ENCODE measurements at regions not wholly inside any gene's neighbourhood (a gene's known extent, or its start where the extent isn't known, plus 50 kb on each side); places are given as distances from the start of the nearest gene placed in this dataset.
"Not testable (repeated sequence)": the region's sequence is repeated elsewhere in the genome, so short reads cannot be mapped to it uniquely, and the experiment has no call there.

GRCh38 chr17:16877099-16877498 lies 94.8 kb downstream of the TNFRSF13B start:
- no peak for TF ChIP-seq JUND (IDR thresholded peaks at IDR 0.05; ENCODE audit: low read depth)
- in situ Hi-C loops (cut with HindIII; ENCODE audit: low pct_unique_long_range_greater_than_20kb, low sequenced_read_pairs) = no loop called here
- no peak for DNase-seq (ENCODE audit: low read depth in 1 of 2, low spot score in 1 of 2)

- no peak for DNase-seq (ENCODE audit: low read depth in 1 of 2, low spot score in 1 of 2)
- in situ Hi-C loops (cut with HindIII; ENCODE audit: low pct_unique_long_range_greater_than_20kb, low sequenced_read_pairs) = no loop called here
Measured at GRCh38 chr17:16875662-16876061, 96.3 kb downstream of the TNFRSF13B start.

GRCh38 chr17:16874216-16874615 lies 97.7 kb downstream of the TNFRSF13B start:
- in situ Hi-C loops (cut with HindIII; ENCODE audit: low pct_unique_long_range_greater_than_20kb, low sequenced_read_pairs); DNase-seq (ENCODE audit: low read depth in 1 of 2, low spot score in 1 of 2): not testable (repeated sequence)

More at GRCh38 chr17:16875662-16876061, 96.3 kb downstream of the TNFRSF13B start:
- no peak for TF ChIP-seq JUND (IDR thresholded peaks at IDR 0.05; ENCODE audit: low read depth)

GRCh38 chr17:16873174-16874035 lies 98.5 kb downstream of the TNFRSF13B start:
- in situ Hi-C loops (cut with HindIII; ENCODE audit: low pct_unique_long_range_greater_than_20kb, low sequenced_read_pairs) = no loop called here
- no peak for TF ChIP-seq JUND (IDR thresholded peaks at IDR 0.05; ENCODE audit: low read depth)
- DNase-seq (ENCODE audit: low read depth in 1 of 2, low spot score in 1 of 2) = peak; percentile 30 to 38

- TF ChIP-seq JUND (IDR thresholded peaks at IDR 0.05; ENCODE audit: low read depth) = no peak
- no peak for DNase-seq (ENCODE audit: low read depth in 1 of 2, low spot score in 1 of 2)
- in situ Hi-C loops (cut with HindIII; ENCODE audit: low pct_unique_long_range_greater_than_20kb, low sequenced_read_pairs) = no loop called here
Measured at GRCh38 chr17:16872351-16873173, 99.4 kb downstream of the TNFRSF13B start.

GRCh38 chr17:16871446-16872190 lies 100.3 kb downstream of the TNFRSF13B start:
- not testable (repeated sequence) for DNase-seq (ENCODE audit: low read depth in 1 of 2, low spot score in 1 of 2)

GRCh38 chr17:16870253-16871245 lies 101.4 kb downstream of the TNFRSF13B start:
- TF ChIP-seq JUND (IDR thresholded peaks at IDR 0.05; ENCODE audit: low read depth) = no peak
- no peak for DNase-seq (ENCODE audit: low read depth in 1 of 2, low spot score in 1 of 2)
- in situ Hi-C loops (cut with HindIII; ENCODE audit: low pct_unique_long_range_greater_than_20kb, low sequenced_read_pairs) = no loop called here

More at GRCh38 chr17:16871446-16872190, 100.3 kb downstream of the TNFRSF13B start:
- in situ Hi-C loops (cut with HindIII; ENCODE audit: low pct_unique_long_range_greater_than_20kb, low sequenced_read_pairs) = not testable (repeated sequence)

- in situ Hi-C loops (cut with HindIII; ENCODE audit: low pct_unique_long_range_greater_than_20kb, low sequenced_read_pairs) = not testable (repeated sequence)
Measured at GRCh38 chr17:16869531-16870252, 102.2 kb downstream of the TNFRSF13B start.

GRCh38 chr17:16868616-16869015 lies 103.3 kb downstream of the TNFRSF13B start:
- not testable (repeated sequence) for DNase-seq (ENCODE audit: low read depth in 1 of 2, low spot score in 1 of 2)

More at GRCh38 chr17:16869531-16870252, 102.2 kb downstream of the TNFRSF13B start:
- DNase-seq (ENCODE audit: low read depth in 1 of 2, low spot score in 1 of 2) = not testable (repeated sequence)

GRCh38 chr17:16867545-16867944 lies 104.4 kb downstream of the TNFRSF13B start:
- DNase-seq (ENCODE audit: low read depth in 1 of 2, low spot score in 1 of 2); in situ Hi-C loops (cut with HindIII; ENCODE audit: low pct_unique_long_range_greater_than_20kb, low sequenced_read_pairs): not testable (repeated sequence)

More at GRCh38 chr17:16868616-16869015, 103.3 kb downstream of the TNFRSF13B start:
- in situ Hi-C loops (cut with HindIII; ENCODE audit: low pct_unique_long_range_greater_than_20kb, low sequenced_read_pairs) = not testable (repeated sequence)

- DNase-seq (ENCODE audit: low read depth in 1 of 2, low spot score in 1 of 2); in situ Hi-C loops (cut with HindIII; ENCODE audit: low pct_unique_long_range_greater_than_20kb, low sequenced_read_pairs): not testable (repeated sequence)
Measured at GRCh38 chr17:16866841-16867240, 105.1 kb downstream of the TNFRSF13B start.

Measured in T47D (cell line).